ENCODE measurements at regions not wholly inside any gene's neighbourhood (a gene's known extent, or its start where the extent isn't known, plus 50 kb on each side); places are given as distances from the start of the nearest gene placed in this dataset.

- no peak for TF ChIP-seq CTCF (IDR thresholded peaks at IDR 0.05)
Measured at GRCh38 chr2:6789559-6790138, 76.1 kb downstream of the CMPK2 start.

- no peak for TF ChIP-seq CTCF (IDR thresholded peaks at IDR 0.05)
Measured at GRCh38 chr2:6791682-6792081, 74.0 kb downstream of the CMPK2 start.

GRCh38 chr2:6792883-6793282 is 72.8 kb downstream of the CMPK2 start:
- no peak for TF ChIP-seq CTCF (IDR thresholded peaks at IDR 0.05)

- TF ChIP-seq CTCF (IDR thresholded peaks at IDR 0.05) = no peak
Measured at GRCh38 chr2:6793371-6793770, 72.3 kb downstream of the CMPK2 start.

- TF ChIP-seq CTCF (IDR thresholded peaks at IDR 0.05) = no peak
Measured at GRCh38 chr2:6793913-6794312, 71.8 kb downstream of the CMPK2 start.

GRCh38 chr2:6794448-6794847 is 71.3 kb downstream of the CMPK2 start:
- TF ChIP-seq CTCF (IDR thresholded peaks at IDR 0.05) = no peak

Measured in LNCAP (cell line).